NCI-H1048 (cell line): ENCODE measurements at regions not wholly inside any gene's neighbourhood (a gene's known extent, or its start where the extent isn't known, plus 50 kb on each side); places are given as distances from the start of the nearest gene placed in this dataset.
"Not testable (repeated sequence)": the region's sequence is repeated elsewhere in the genome, so short reads cannot be mapped to it uniquely, and the experiment has no call there.

Source experiments
- DNase-seq: peaks from one replicate; lab custom pipeline; 2025; lab: John Stamatoyannopoulos, UW

DNA sequence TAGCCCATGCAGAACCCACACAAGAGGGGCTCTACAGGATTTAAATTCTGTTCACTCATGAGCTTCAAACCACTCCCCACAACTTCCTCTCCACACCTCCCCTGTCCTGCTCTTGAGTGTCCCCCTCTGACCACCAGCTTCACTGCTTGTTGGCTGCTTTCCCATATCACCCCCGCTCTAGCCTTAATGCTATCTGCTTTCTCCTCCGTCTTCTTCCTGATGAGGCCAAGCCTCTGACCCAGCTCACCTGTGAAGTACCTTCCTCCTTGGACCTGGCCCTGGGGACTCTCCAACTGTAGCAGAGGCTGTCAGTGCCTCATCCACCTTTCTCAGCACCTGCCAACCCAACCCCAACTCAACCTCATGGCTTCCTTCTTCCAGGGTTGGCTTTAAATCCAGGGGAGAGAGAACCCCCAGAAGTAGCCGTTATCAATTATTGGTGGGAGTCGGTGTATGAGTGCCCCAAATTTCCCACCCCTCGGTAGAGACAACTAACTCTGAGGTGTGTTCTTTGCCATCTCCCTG is 174.8 kb downstream of the MINAR1 start:
- DNase-seq = no peak

DNA sequence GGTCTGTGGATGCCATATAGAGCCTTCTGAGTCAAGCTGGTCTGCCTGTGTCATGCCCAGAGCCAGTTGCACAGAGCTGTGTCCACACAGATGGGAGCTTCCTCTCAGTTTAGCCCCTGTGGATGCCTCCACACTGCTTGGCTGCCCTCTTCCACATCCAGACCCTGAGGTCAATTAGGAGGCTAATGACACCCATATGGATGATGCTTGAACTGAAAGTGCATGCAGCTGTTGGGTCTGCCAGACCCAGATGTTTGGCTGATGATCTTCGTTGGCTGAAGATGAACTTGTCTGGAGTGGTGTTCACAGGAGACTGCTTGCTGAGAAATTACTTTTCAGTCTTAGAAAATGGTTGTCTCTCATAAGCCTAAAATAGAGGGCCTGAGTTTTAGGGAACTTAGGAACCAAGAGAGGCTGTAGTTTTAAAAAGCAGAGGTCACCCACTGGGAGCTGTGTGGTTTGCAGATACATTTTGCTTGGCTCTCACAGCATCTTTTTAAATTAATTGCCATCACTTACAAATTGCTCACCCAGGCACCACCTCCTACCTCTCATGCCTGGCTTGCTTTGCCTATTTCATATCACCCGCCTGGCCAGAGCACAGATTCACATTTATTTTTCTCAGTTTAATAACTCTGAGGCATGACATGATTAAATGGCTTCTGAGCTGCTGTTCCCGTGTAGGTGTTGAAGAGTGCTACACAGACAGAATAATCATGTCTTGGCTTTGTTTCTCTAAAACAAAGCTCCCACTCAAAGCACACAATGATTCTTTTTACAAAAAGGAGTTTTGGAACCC is 176.1 kb downstream of the MINAR1 start:
- no peak for DNase-seq

DNA sequence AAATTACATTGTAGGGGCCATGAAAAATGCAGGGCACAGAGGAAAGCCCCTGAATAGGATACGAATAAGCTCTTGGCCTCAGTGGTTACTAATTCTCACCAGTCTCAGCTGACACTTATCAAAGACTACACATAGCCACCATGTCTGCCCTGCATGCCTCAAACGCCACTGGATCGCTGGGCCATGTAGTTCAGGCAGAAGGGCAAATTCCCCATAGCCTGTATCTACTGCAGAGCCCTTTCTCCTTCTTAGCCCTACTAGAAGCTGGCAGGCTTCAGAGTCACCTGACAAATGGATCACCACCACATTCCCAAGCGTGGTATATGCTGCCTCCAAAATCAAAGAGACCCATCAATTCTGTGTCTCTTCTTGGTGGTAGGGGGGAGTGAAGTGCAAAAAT is 177.4 kb downstream of the MINAR1 start:
- DNase-seq = no peak

DNA sequence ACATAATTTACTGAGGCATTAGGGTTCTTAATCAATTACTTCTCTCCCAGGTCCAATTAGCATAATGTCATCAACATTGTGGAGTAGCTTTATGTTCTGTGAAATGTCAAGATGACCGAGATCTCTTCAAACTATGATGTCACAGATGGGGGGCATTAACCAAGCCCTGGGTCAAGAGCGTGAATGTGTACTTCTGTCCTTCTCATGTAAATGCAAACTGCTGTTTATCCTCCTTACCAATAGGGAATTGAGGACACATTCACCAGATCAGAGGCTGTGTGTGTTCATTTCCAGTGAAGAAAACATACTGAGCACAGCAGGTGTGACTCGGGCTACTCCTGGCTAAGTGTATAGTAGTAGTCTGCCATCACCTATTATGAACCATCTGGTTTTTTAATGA is 177.9 kb downstream of the MINAR1 start:
- DNase-seq = no peak

DNA sequence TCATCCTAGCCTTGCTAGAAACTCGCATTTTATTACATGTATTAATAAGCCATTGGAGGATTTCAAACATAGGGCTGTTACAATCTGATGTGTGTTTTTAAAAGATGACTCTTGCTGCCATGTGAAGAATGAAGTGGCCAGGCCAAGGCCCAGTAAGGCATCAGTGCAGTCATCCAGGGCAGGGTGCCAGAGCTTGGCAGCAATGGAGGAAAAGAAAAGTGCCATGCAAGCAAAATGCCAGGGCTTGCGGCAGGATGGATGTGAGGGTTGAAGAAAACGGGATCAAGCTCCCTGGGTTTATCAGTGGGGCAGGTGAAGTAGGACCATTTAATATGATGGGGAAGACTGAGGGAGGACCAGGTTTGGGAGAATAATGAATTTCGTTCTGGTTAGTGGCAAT is 183.6 kb downstream of the MINAR1 start:
- DNase-seq = no peak

DNA sequence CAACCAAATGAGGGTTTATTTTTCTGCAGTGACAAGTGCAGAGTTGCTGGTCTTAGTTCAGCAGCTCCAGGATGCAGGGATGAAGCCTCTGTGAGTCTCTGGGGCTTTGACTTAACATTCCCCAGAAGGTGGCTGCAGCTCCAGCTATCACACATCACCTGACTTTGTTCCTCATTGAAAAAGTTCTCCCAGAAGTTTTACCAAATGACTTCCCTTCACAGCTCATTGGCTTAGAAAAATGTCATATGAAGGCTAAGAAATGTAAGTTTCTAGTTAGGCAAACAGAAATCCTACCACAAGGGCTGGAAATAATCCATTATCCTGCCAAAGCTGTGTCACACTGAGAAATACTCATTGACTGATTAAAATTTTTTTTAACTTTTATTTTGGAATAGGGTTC is 184.9 kb downstream of the MINAR1 start:
- no peak for DNase-seq

DNA sequence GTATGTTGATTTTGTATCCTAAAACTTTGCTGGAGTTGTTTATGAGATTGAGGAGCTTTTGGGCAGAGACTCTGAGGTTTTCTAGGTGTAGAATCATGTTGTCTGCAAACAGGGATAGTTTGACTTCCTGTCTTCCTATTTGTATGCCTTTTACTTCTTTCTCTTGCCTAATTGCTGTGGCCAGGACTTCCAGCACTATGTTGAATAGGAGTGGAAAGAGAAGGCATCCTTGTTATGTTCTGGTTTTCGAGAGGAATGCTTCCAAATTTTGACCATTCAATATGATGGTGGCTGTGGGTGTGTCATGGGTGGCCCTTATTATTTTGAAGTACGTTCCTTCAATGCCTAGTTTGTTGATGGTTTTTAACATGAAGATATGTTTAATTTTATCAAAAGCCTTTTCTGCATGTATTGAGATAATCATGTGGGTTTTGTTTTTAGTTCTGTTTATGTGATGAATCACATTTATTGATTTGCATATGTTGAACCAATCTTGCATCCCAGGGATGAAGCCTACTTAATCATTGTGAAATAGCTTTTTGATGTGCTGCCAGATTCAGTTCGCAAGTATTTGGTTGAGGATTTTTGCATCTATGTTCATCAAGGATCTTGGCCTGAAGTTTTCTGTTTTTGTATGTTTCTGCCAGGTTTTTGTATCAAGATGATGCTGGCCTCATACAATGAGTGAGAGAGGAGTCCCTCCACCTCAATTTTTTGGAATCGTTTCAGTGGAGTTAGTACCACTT is 188.1 kb downstream of the MINAR1 start:
- DNase-seq = no peak

DNA sequence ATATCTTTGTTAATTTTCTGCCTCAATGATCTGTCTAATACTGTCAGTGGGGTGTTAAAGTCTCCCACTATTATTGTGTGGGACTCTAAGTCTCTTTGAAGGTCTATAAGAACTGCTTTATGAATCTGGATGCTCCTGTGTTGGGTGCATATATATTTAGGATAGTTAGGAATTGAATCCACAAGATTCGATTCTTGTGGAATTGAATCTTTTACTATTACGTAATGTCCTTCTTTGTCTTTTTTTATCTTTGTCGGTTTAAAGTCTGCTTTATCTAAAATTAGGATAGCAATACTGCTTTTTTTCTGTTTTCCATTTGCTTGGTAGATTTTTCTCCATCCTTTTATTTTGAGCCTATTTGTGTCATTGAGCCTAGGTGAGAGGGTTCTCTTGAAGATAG is 189.7 kb downstream of the MINAR1 start:
- DNase-seq = not testable (repeated sequence)

DNA sequence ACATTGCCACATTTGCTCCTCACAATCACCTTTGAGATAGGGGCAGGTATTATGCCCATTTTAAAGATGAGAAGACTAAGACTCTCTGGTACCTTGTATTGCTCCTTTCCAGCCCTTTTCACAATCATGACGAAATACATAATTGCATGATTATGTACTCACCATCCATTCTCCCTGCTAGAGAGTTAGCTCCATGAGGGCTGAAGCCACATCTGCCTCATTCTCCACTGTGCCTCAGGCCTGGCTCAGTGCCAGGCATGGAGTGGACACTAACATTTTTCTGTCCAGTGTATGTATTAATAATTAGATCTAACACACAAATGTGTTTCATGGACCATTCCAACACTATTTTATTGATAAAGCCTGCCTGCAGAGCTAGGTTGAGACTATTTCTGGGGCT is 191.4 kb downstream of the MINAR1 start:
- DNase-seq = no peak

DNA sequence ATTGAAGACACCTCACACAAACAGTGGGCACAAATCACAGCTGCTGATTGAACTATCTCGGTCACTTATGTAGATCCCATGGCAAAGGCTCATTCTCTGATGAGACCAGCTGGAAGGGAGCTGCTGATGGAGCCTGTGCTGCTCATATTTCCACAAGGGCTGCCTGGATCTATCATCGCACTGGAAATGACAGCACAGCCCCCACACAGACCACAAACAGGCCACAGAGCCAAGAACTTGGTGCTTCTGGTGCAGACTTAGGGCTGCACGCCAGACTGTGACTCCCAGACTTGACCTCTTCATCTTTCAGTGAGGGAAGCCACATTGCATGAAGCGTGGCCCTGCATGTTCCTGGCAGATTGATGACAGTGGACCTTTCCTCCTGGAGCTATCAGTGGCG is 197.6 kb downstream of the MINAR1 start:
- no peak for DNase-seq

DNA sequence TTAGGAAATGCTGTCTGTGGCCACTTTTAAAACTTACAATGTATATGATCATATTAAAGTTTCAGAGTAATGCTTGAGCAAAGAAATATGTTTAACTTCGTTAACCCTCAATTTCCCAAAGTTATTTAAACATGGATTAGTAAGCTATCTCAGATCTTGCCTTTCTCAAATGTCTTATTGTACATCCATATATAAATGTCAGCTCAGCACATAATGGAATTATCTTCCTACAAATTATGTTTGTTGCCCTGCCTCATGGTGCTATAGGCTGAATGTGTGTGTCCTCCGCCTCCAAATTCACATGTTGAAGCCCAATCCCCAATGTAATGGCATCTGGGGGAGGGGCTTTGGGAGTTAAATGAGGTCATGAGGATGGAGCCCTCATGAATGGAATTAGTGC is 200.3 kb downstream of the MINAR1 start:
- no peak for DNase-seq

DNA sequence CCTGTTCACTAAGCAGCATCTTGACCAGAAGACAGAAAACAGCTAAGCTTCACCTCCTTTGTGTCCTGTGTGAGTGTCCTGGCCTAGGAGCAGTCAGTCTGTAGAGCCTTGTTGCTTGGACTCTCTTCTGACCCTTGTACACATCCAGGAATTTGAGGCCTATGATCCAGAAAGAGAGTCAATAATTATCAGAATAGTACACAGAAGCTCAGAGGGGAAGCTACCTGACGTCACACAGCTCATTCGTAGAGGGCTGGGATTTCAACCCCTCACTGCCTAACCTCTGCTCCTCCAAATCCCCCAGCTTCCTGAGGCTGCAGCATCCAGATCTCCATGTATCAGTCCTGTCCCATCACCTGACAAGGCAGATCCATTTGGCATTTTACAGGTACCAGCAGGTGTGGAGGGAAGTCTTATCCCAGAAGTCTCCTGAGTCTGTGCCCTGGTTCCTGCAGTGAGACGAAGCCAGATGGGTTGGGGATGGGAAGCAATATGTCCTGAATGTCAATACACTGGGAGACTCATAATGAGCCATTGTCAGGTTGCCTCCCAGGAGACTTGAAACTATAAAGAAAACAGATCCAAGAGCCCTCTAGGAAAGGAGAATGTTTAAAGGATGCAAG is 203.1 kb downstream of the MINAR1 start:
- no peak for DNase-seq

DNA sequence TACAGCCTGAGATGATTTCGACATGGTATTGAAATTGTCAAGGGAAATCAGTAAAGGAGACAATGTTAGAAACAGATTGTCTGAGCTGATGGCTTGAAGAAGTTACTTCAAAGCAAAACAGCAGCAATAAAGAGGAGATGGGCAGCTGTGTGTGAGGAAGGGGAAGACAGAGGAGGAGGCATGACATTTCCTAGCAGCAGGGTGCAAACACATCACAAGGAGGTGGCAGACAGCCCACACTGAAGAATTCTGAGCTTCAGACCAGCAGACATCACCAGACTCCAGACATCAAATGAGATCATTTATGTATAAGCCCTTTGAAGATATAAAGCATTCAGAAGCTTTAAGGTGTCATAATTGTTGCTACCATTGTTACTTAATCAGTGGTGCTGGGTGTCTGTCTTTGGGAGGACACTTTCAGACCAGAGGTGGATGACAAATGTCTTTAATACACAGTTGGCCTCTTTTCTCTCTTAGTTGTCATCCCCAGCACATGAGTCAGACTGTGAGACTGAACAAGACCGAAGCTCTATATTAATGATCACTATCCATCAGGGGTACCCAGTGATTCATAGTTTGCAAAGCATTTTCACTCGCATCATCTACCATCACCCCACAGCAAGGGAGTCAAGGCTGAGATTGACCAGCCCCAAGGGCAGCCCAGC is 203.9 kb downstream of the MINAR1 start:
- no peak for DNase-seq

DNA sequence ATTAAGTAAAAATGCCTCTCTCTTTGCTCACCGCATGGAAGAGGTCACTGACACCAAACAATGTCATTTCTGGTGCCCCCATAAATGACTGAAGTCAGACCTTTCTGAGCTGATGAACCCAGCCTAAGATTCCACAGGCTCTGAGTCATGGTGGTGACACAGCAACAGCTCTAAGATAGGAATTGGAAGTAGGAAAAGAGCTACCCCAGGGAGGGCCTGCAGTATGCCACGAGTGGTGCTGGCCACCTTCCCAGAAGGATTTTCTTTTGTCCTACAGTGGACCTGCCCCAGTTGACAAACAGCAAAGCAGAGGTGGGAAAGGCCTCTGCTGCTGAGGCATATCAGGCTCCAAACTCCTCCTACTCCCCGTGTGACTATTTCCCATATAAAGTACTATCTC is 208.1 kb downstream of the MINAR1 start:
- DNase-seq = no peak

DNA sequence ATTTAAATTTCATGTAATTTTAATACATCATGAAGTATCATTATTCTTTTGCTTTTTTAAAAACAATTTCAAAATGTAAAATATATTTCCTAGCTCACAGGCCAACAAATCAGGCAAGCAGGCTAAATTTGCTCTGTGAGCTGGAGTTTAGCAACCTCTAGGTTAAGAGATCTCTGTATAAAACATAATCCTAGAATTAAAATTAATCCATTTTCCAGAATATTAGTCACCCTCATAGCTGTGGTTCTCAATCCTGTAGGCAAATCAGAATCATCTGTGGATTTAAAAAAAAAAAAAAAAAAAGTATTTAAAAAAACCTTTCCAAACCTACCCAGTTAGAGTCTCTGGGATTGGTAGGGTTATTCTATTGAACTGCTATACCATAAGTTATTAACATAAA is 209.7 kb downstream of the MINAR1 start:
- no peak for DNase-seq

DNA sequence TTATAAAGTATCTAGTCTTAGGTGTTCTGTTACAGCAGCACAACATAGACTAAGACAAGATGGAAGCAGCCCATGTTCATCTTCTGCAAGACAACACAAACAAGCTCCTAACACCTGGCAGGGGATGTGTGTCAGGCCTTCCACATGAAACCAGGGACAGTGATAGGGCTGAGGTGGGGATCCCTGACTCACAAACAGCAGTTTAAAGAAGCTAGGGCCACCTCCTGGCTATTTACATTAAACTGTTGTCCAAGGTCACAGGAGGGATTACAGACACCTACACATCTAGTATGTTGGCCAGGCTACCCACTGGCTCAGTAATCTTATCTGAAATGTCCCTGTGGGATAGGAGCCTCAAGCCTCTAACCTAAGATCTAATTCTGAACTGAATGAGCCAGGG is 211.3 kb downstream of the MINAR1 start:
- DNase-seq = no peak

DNA sequence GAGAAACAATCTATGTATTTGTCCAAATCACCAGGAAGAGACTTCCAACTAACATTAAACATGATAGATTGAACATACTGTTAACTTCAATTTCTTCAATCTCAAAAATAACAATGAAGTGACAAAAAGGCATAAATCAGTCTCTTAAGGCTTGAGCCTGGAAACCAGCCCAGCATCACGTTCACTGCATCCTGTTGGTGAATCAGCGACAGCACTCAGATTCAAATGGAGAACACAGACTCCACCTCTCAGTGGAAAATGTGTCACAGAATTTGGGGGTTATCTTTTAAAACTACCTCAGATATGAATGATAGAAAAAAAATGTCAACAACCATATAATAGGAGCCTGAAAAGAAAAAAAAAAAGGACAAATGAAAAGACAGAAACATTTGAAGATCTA is 212.0 kb downstream of the MINAR1 start:
- DNase-seq = no peak

DNA sequence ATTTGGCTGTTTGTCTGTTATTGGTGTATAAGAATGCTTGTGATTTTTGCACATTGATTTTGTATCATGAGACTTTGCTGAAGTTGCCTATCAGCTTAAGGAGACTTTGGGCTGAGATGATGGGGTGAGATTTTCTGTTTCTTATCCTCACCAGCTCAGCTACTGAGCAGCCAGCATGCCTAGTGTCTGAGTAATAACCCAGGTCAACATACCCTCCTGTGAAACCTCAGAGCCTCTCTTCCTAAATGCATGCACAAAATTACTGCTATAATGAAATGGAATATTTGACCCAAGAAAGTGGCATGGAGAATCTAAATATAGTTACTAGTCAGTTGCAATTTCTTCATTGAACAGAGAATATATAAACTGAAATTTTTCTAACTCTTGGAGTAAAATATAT is 220.8 kb downstream of the MINAR1 start:
- not testable (repeated sequence) for DNase-seq

DNA sequence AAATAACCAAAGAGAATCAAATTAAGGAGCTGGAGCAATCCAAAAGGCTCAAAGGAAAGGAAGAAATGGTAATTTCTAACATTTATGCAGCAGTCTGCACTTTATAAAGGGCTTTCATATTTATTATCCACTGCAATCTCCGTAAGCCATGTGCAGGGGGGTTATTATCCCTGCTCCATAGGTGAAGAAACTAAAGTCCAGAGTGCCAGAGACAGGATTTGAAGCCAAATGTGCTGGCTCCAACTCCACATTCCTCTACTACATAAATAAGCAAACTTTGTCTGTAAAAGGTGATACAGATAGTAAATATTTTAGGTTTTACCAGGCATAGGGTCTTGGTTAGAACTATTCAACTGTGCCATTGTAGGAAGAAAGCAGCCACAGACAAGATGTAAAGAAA is 221.4 kb downstream of the MINAR1 start:
- DNase-seq = no peak

DNA sequence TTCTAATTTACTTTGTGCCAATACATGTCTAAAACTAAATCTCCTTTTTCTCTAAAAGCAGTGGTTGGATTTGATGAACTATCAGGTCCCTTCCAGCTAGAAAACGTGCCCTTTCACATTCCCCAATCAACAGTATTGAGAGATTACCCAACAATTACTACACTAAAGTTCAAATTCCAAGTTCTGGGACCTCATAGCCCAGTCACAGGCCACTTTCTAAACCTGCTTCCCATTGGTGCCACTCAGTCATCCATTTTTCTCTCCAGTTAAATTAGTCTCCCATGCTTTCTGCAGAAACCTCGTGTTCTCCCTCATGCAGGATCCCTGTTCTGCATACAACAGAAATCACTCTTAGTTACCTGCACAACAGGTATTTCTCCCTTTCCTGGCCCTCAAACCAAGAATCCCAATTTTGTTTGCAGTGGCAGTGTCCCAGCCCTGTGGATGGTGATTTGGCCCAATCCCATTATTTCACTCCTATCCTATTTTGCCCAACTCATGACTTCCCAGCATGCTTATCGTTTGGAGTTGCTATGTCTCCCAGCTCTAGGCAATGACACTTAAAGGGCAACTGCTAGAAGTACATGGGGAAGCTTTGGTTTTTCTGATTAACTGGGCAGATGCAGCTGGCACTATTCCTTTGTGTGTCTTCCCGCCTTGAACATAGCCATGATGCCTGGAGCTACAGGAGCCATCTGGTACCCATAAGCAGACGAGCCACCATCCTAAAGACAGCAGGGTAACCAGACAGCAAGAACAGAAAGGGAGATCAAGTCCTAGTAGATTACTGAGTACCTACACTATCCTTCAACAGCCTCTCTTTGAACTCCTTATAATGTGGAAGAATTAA is 224.2 kb downstream of the MINAR1 start:
- DNase-seq = no peak

DNA sequence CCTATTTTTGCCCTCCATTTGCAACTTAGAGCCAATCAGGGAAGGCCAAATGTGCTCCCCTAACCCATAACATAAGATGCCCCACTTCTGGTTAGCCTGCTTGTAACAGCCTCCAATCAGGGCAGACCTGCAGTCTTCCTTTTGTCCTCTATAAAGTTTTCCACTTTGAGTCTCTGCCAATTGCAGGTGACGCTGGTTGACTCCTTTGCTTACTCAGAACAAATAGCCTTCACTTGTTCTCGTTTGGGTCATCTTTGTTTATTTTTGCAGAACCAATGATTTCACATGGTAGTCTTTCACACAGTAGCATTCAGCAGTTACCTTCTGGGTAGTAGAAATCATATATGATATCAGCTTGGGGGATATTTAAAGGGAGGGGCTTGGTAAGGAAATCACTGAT is 225.6 kb downstream of the MINAR1 start:
- no peak for DNase-seq

DNA sequence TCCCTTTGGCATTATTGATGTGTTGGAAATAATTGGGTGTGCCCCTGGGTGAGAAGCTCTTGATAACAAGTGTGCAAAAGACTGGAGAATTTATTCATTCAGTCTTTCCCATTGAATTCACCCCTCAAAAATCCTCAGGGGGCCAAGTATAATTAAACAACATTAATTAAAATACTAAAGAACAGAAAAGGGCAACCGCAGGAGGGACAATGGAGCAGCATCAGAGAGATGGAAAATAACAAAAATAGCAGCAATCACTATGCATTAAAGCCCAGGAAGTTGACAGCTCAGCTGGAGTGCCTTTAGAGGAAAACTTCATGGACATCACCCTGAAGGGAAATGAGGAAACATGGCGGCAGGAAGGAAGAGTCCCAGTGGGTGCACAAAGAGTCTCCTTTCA is 227.6 kb downstream of the MINAR1 start:
- DNase-seq = no peak
